Calu3 (cell line): ENCODE measurements at regions not wholly inside any gene's neighbourhood (a gene's known extent, or its start where the extent isn't known, plus 50 kb on each side); places are given as distances from the start of the nearest gene placed in this dataset.

Source experiments
- BruUV-seq: library from RNA; stranded (reverse); fragments of 400-500 nt; replicated peaks from 2 replicates; lab custom pipeline; 2021; lab: Mats Ljungman, UMichigan
- CTCF ChIA-PET: fragments of 300-600 bp; sonication (Branson Sonifier 250); formaldehyde crosslinking; loops from one replicate; lab custom pipeline; 2022; ENCODE audit warnings: antibody characterized with exemption; lab: Charles Lee
- DNase-seq: peaks from one replicate; pipeline ENCODE4 v3.0.0; 2022
- H3K27ac Mint-ChIP-seq: one replicate; pipeline ENCODE4 v1.8.0; 2022; ENCODE audit warnings: mixed read lengths; ENCODE audit not compliant: unreplicated experiment
- H3K27me3 Mint-ChIP-seq: one replicate; pipeline ENCODE4 v1.8.0; 2022; ENCODE audit warnings: mixed read lengths; ENCODE audit not compliant: unreplicated experiment
- H3K36me3 Mint-ChIP-seq: one replicate; pipeline ENCODE4 v1.8.0; 2022; ENCODE audit warnings: mild to moderate bottlenecking, moderate library complexity, mixed read lengths; ENCODE audit not compliant: insufficient read depth, unreplicated experiment
- H3K4me1 Mint-ChIP-seq: one replicate; pipeline ENCODE4 v1.8.0; 2022; ENCODE audit warnings: mild to moderate bottlenecking, low read depth, mixed read lengths; ENCODE audit not compliant: unreplicated experiment
- H3K4me3 Mint-ChIP-seq: one replicate; pipeline ENCODE4 v1.8.0; 2022; ENCODE audit warnings: mild to moderate bottlenecking, low read depth, moderate library complexity, mixed read lengths; ENCODE audit not compliant: unreplicated experiment
- H3K9me3 Mint-ChIP-seq: one replicate; pipeline ENCODE4 v1.8.0; 2022; ENCODE audit warnings: low read depth, mixed read lengths; ENCODE audit not compliant: unreplicated experiment
- CTCF ChIP-seq: fragments of 200-600 bp; IDR thresholded peaks from one replicate; pipeline ENCODE4 v1.8.0; 2022; ENCODE audit warnings: antibody characterized with exemption; ENCODE audit not compliant: unreplicated experiment
- intact Hi-C: fragments of 100-400 bp; cut with micrococcal nuclease; formaldehyde crosslinking; loops from one replicate; pipeline ENCODE4 v1.10.0; 2022; ENCODE audit not compliant: unreplicated experiment

- H3K36me3 Mint-ChIP-seq: no peaks in the 10 kb centered on the region
- no TSS peak for BruUV-seq
- CTCF ChIA-PET: no interaction called here
- no peaks in the 10 kb centered on the region for H3K27me3 Mint-ChIP-seq
- no peak overlapping the region for H3K4me3 Mint-ChIP-seq
- DNase-seq: no peak
- intact Hi-C loops: no loop called here
- no peak overlapping the region for H3K27ac Mint-ChIP-seq
- TF ChIP-seq CTCF: no peak
- no peaks in the 10 kb centered on the region for H3K9me3 Mint-ChIP-seq
- no peaks in the 10 kb centered on the region for H3K4me1 Mint-ChIP-seq
Observed at GRCh38 chr9:82101475-82101874, 112.9 kb downstream of the SPATA31D1 start.

GRCh38 chr9:82104252-82104651 lies 115.7 kb downstream of the SPATA31D1 start:
- CTCF ChIA-PET: interaction anchor here (0.7 kb wide), 1 partner anchor 961 kb away, joined by 5 read pairs; no protein-coding TSS in a partner anchor
- no peak for TF ChIP-seq CTCF
- Mint-ChIP-seq H3K9me3 (no peaks in the 10 kb centered on the region), H3K4me1 (no peaks in the 10 kb centered on the region), H3K4me3 (no peak overlapping the region), H3K27ac (no peak overlapping the region), H3K36me3 (no peaks in the 10 kb centered on the region), H3K27me3 (no peaks in the 10 kb centered on the region)
- intact Hi-C loops: no loop called here
- no peak for DNase-seq
- no TSS peak for BruUV-seq

- no peak for DNase-seq
- no TSS peak for BruUV-seq
- CTCF ChIA-PET: no interaction called here
- no peak overlapping the region for H3K27ac Mint-ChIP-seq
- no peak overlapping the region for H3K4me3 Mint-ChIP-seq
- H3K36me3 Mint-ChIP-seq: no peaks in the 10 kb centered on the region
- H3K4me1 Mint-ChIP-seq: no peaks in the 10 kb centered on the region
- intact Hi-C loops: no loop called here
- H3K9me3 Mint-ChIP-seq: no peaks in the 10 kb centered on the region
- no peak for TF ChIP-seq CTCF
- no peaks in the 10 kb centered on the region for H3K27me3 Mint-ChIP-seq
Observed at GRCh38 chr9:82105729-82106128, 117.2 kb downstream of the SPATA31D1 start.

- TF ChIP-seq CTCF: no peak
- BruUV-seq: no TSS peak
- CTCF ChIA-PET: no interaction called here
- H3K4me1 Mint-ChIP-seq: no peaks in the 10 kb centered on the region
- no peaks in the 10 kb centered on the region for H3K36me3 Mint-ChIP-seq
- no peak overlapping the region for H3K27ac Mint-ChIP-seq
- no peak overlapping the region for H3K4me3 Mint-ChIP-seq
- no peaks in the 10 kb centered on the region for H3K27me3 Mint-ChIP-seq
- intact Hi-C loops: no loop called here
- peaks cover 3% of the 10 kb centered on the region for H3K9me3 Mint-ChIP-seq
- DNase-seq: no peak
Observed at GRCh38 chr9:82106536-82106935, 118.0 kb downstream of the SPATA31D1 start.
